ENCODE measurements at regions not wholly inside any gene's neighbourhood (a gene's known extent, or its start where the extent isn't known, plus 50 kb on each side); places are given as distances from the start of the nearest gene placed in this dataset.

DNA sequence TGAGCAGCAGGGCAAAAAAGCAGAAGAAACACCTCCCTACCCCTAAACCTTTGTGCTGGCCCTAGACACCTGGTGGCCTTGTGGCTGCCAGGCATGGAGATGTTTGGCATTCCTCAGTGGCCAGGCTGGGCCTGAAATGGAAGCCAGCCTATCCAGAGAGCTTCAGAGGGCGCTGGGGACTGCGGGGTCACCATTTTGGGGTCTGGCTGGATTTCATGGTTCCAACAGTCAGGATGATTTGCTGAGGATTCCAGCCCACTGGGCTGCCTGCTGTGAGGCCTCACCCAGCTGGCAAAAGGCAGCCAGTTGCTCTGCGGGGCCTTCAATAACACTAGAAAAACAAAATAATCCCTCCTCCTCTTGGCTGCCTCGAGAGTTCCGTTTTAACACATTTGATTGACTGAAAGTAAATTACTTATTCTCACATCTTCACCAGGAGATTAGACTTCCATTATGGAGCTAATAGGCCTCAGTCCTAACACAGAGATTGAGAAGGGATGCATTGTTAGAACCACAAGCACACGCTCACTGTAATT lies 154.1 kb downstream of the EN1 start:
- TF ChIP-seq, protein P1, sequence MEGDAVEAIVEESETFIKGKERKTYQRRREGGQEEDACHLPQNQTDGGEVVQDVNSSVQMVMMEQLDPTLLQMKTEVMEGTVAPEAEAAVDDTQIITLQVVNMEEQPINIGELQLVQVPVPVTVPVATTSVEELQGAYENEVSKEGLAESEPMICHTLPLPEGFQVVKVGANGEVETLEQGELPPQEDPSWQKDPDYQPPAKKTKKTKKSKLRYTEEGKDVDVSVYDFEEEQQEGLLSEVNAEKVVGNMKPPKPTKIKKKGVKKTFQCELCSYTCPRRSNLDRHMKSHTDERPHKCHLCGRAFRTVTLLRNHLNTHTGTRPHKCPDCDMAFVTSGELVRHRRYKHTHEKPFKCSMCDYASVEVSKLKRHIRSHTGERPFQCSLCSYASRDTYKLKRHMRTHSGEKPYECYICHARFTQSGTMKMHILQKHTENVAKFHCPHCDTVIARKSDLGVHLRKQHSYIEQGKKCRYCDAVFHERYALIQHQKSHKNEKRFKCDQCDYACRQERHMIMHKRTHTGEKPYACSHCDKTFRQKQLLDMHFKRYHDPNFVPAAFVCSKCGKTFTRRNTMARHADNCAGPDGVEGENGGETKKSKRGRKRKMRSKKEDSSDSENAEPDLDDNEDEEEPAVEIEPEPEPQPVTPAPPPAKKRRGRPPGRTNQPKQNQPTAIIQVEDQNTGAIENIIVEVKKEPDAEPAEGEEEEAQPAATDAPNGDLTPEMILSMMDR (IDR thresholded peaks at IDR 0.05 in 4 of 5, conservative IDR thresholded peaks at IDR 0.05 in 1 of 5) = no peak
- TF ChIP-seq POLR2A (IDR thresholded peaks at IDR 0.05) = no peak
